H9 (cell line): ENCODE measurements at regions not wholly inside any gene's neighbourhood (a gene's known extent, or its start where the extent isn't known, plus 50 kb on each side); places are given as distances from the start of the nearest gene placed in this dataset.

ENCODE experiments used
- DNase-seq: peaks from one replicate; pipeline ENCODE4 v3.0.0-alpha.2; 2017
- H2AFZ ChIP-seq: one replicate; pipeline ENCODE4 v1.6.1; 2013; ENCODE audit warnings: mild to moderate bottlenecking, low read length, control low read depth, moderate library complexity
- H2AK5ac ChIP-seq: 2 replicates; pipeline ENCODE4 v1.6.1; 2013; ENCODE audit warnings: low read length, control low read depth, mixed read lengths; ENCODE audit not compliant: insufficient read length
- H2BK120ac ChIP-seq: one replicate; pipeline ENCODE4 v1.6.1; 2013; ENCODE audit warnings: low read depth, mild to moderate bottlenecking, low read length, control low read depth, inconsistent platforms; ENCODE audit not compliant: poor library complexity, severe bottlenecking
- H2BK12ac ChIP-seq: 2 replicates; pipeline ENCODE4 v1.6.1; 2013; ENCODE audit warnings: low read length, control low read depth, mixed read lengths, low read depth; ENCODE audit not compliant: insufficient read length
- H2BK15ac ChIP-seq: 2 replicates; pipeline ENCODE4 v1.6.1; 2013; ENCODE audit warnings: low read depth, low read length, control low read depth
- H2BK20ac ChIP-seq: one replicate; pipeline ENCODE4 v1.6.1; 2013; ENCODE audit warnings: low read depth, mild to moderate bottlenecking, low read length, control low read depth, inconsistent platforms; ENCODE audit not compliant: poor library complexity, severe bottlenecking
- H2BK5ac ChIP-seq: 2 replicates; pipeline ENCODE4 v1.6.1; 2013; ENCODE audit warnings: low read length, control low read depth, mixed read lengths; ENCODE audit not compliant: insufficient read length
- H3K14ac ChIP-seq: 2 replicates; pipeline ENCODE4 v1.6.1; 2013; ENCODE audit warnings: low read length, control low read depth; ENCODE audit not compliant: insufficient read depth
- H3K18ac ChIP-seq: 2 replicates; pipeline ENCODE4 v1.6.1; 2013; ENCODE audit warnings: low read depth, mild to moderate bottlenecking, mixed read lengths, low read length, control low read depth; ENCODE audit not compliant: insufficient read length
- H3K23ac ChIP-seq: 2 replicates; pipeline ENCODE4 v1.6.1; 2013; ENCODE audit warnings: low read length, control low read depth, mixed read lengths, low read depth; ENCODE audit not compliant: insufficient read length
- H3K23me2 ChIP-seq: 2 replicates; pipeline ENCODE4 v1.6.1; 2013; ENCODE audit warnings: low read depth, mild to moderate bottlenecking, mixed read lengths, low read length, control low read depth; ENCODE audit not compliant: insufficient read length, poor library complexity, severe bottlenecking
- H3K27ac ChIP-seq: 2 replicates; pipeline ENCODE4 v1.5.1; 2013; ENCODE audit warnings: low read length, control low read depth, mixed read lengths, low read depth; ENCODE audit not compliant: insufficient read length
- H3K27me3 ChIP-seq: 2 replicates; pipeline ENCODE4 v1.6.1; 2013; ENCODE audit warnings: low read length, control low read depth, inconsistent platforms; ENCODE audit not compliant: insufficient read depth
- H3K4ac ChIP-seq: 2 replicates; pipeline ENCODE4 v1.6.1; 2013; ENCODE audit warnings: low read depth, mild to moderate bottlenecking, control low read depth, inconsistent platforms, low read length, moderate library complexity
- H3K4me1 ChIP-seq: 2 replicates; pipeline ENCODE4 v1.6.1; 2013; ENCODE audit warnings: low read length, control low read depth, inconsistent platforms; ENCODE audit not compliant: insufficient read depth
- H3K4me2 ChIP-seq: 2 replicates; pipeline ENCODE4 v1.6.1; 2013; ENCODE audit warnings: low read length, control low read depth, mixed read lengths; ENCODE audit not compliant: insufficient read length, insufficient read depth
- H3K56ac ChIP-seq: 2 replicates; pipeline ENCODE4 v1.6.1; 2013; ENCODE audit warnings: low read depth, mild to moderate bottlenecking, mixed read lengths, low read length, control low read depth; ENCODE audit not compliant: insufficient read length
- H3K79me1 ChIP-seq: 2 replicates; pipeline ENCODE4 v1.6.1; 2013; ENCODE audit warnings: low read depth, mild to moderate bottlenecking, moderate library complexity, low read length, control low read depth, inconsistent platforms; ENCODE audit not compliant: insufficient read depth, poor library complexity, severe bottlenecking
- H3K79me2 ChIP-seq: 2 replicates; pipeline ENCODE4 v1.6.1; 2013; ENCODE audit warnings: low read length, control low read depth, inconsistent platforms; ENCODE audit not compliant: insufficient read depth
- H3K9ac ChIP-seq: 2 replicates; pipeline ENCODE4 v1.6.1; 2013; ENCODE audit warnings: low read length, control low read depth, mixed read lengths; ENCODE audit not compliant: insufficient read length; ENCODE audit errors: extremely low read depth
- H3K9me3 ChIP-seq: one replicate; pipeline ENCODE4 v1.6.1; 2013; ENCODE audit warnings: low read depth, low read length, inconsistent platforms; ENCODE audit not compliant: control insufficient read depth
- H3T11ph ChIP-seq: one replicate; pipeline ENCODE4 v1.6.1; 2013; ENCODE audit warnings: mild to moderate bottlenecking, low read length, control low read depth, inconsistent platforms
- H4K20me1 ChIP-seq: one replicate; pipeline ENCODE4 v1.6.1; 2013; ENCODE audit not compliant: control insufficient read depth, insufficient read length, insufficient read depth
- H4K5ac ChIP-seq: 2 replicates; pipeline ENCODE4 v1.6.1; 2013; ENCODE audit warnings: low read depth, mild to moderate bottlenecking, mixed read lengths, low read length, control low read depth; ENCODE audit not compliant: insufficient read length
- H4K8ac ChIP-seq: replicated peaks from 2 replicates; pipeline ENCODE4 v1.6.1; 2013; ENCODE audit warnings: low read length, control low read depth, mixed read lengths, low read depth; ENCODE audit not compliant: insufficient read length
- H4K91ac ChIP-seq: 2 replicates; pipeline ENCODE4 v1.6.1; 2013; ENCODE audit warnings: low read depth, mild to moderate bottlenecking, moderate library complexity, mixed read lengths, low read length, control low read depth; ENCODE audit not compliant: insufficient read length
- H3K27ac Mint-ChIP-seq, 3 experiments: 2 replicates in 2 of 3; 3 replicates in 1 of 3; pipeline ENCODE4 v1.8.0; 2020 to 2021; ENCODE audit warnings: mixed read lengths in 3 of 3, mild to moderate bottlenecking in 1 of 3, moderate library complexity in 1 of 3
- H3K27me3 Mint-ChIP-seq: 2 replicates; pipeline ENCODE4 v1.8.0; 2021; ENCODE audit warnings: low read depth, mild to moderate bottlenecking, moderate library complexity, mixed read lengths
- H3K36me3 Mint-ChIP-seq, 3 experiments: 2 replicates in 2 of 3; 3 replicates in 1 of 3; pipeline ENCODE4 v1.8.0; 2020 to 2021; ENCODE audit warnings: low read depth in 3 of 3, mixed read lengths in 3 of 3; ENCODE audit not compliant: insufficient read depth in 1 of 3
- H3K4me1 Mint-ChIP-seq, 2 experiments: 2 replicates each; pipeline ENCODE4 v1.8.0; 2020; ENCODE audit warnings: mixed read lengths in 2 of 2
- H3K4me3 Mint-ChIP-seq, 2 experiments: 2 replicates in 1 of 2; 3 replicates in 1 of 2; pipeline ENCODE4 v1.8.0; 2020 to 2021; ENCODE audit warnings: mild to moderate bottlenecking in 2 of 2, mixed read lengths in 2 of 2, moderate library complexity in 1 of 2
- H3K9me3 Mint-ChIP-seq, 2 experiments: 2 replicates in 1 of 2; 3 replicates in 1 of 2; pipeline ENCODE4 v1.8.0; 2020; ENCODE audit warnings: mild to moderate bottlenecking in 2 of 2, mixed read lengths in 2 of 2, moderate library complexity in 1 of 2
- CTCF ChIP-seq: fragments of 200-600 bp; sonication (generic); conservative IDR thresholded peaks from 3 replicates; pipeline ENCODE4 v1.8.0; 2021; ENCODE audit warnings: antibody characterized with exemption, mild to moderate bottlenecking
- WGBS: extraction: QIAGEN DNeasy Blood & Tissue Kit; methylation state at CpG from one replicate; pipeline ENCODE4 v1.1.7; 2013; ENCODE audit warnings: missing lambda C conversion rate, low lambda C conversion rate, mixed read lengths; ENCODE audit not compliant: insufficient read length; ENCODE audit errors: extremely low coverage; 5-methylcytosine and 5-hydroxymethylcytosine counted together

DNA sequence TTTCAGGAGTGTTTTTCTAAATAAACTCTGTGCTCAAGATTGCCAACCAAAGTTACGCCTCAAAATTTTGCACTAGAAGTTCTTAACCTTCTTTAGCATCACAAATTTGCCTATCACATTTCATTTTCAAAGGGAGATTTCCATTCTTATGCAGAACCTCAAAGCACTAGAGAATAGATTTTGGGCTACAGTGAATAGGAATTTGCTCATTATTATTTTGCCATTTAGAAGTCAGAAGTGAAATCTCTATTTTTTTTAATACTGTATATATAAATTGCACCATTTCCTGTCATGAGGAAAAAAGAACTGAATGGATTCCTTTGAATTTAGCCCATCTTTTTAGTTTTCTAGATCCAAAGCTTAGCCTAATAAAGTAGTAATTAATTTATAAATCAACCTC lies 796.4 kb downstream of the ADGRL2 start:
- H4K5ac ChIP-seq = no peak overlapping the region
- no peak overlapping the region for H2BK120ac ChIP-seq
- Mint-ChIP-seq H3K27ac (no peak overlapping the region), H3K27me3 (no peaks in the 10 kb centered on the region), H3K4me1 (peaks cover 8 to 15% of the 10 kb centered on the region in 2 experiments), H3K9me3 (no peaks in the 10 kb centered on the region), H3K36me3 (no peaks in the 10 kb centered on the region), H3K4me3 (no peak overlapping the region)
- WGBS = no CpG with 5 or more reads among the region's 1 CpG
- H3K4me1 ChIP-seq = no peaks in the 10 kb centered on the region
- H3K9ac ChIP-seq = no peak overlapping the region
- H4K8ac ChIP-seq = no peak overlapping the region
- no peak overlapping the region for H2AFZ ChIP-seq
- no peak overlapping the region for H3K4ac ChIP-seq
- DNase-seq = no peak
- no peak overlapping the region for H2BK20ac ChIP-seq
- H4K20me1 ChIP-seq = no peaks in the 10 kb centered on the region
- no peak overlapping the region for H3K18ac ChIP-seq
- H3T11ph ChIP-seq = no peak overlapping the region
- no peaks in the 10 kb centered on the region for H3K23me2 ChIP-seq
- no peaks in the 10 kb centered on the region for H3K79me2 ChIP-seq
- H3K14ac ChIP-seq = no peak overlapping the region
- H3K4me2 ChIP-seq = no peak overlapping the region
- H3K23ac ChIP-seq = no peak overlapping the region
- TF ChIP-seq CTCF = no peak
- no peaks in the 10 kb centered on the region for H3K27me3 ChIP-seq
- H2BK5ac ChIP-seq = no peak overlapping the region
- no peaks in the 10 kb centered on the region for H3K79me1 ChIP-seq
- no peak overlapping the region for H2AK5ac ChIP-seq
- H2BK15ac ChIP-seq = no peak overlapping the region
- H3K9me3 ChIP-seq = no peaks in the 10 kb centered on the region
- H4K91ac ChIP-seq = no peak overlapping the region
- no peak overlapping the region for H2BK12ac ChIP-seq
- H3K27ac ChIP-seq = no peak overlapping the region
- H3K56ac ChIP-seq = no peak overlapping the region
